OCI-LY3 (cell line): ENCODE measurements at regions not wholly inside any gene's neighbourhood (a gene's known extent, or its start where the extent isn't known, plus 50 kb on each side); places are given as distances from the start of the nearest gene placed in this dataset.

Source experiments
- EZH2phosphoT487 ChIP-seq: fragments of 200-600 bp; shearing (Covaris generic); IDR thresholded peaks from 2 replicates; pipeline ENCODE4 v1.6.1; 2018; ENCODE audit warnings: antibody characterized with exemption, mixed run types, low read depth
- TF ChIP-seq, protein P1 (sequence below): fragments of 200-600, 300-600 bp; sonication (generic); IDR thresholded peaks from 2 replicates; pipeline ENCODE4 v1.5.1; 2014; ENCODE audit warnings: antibody characterized with exemption, low read length, low read depth

DNA sequence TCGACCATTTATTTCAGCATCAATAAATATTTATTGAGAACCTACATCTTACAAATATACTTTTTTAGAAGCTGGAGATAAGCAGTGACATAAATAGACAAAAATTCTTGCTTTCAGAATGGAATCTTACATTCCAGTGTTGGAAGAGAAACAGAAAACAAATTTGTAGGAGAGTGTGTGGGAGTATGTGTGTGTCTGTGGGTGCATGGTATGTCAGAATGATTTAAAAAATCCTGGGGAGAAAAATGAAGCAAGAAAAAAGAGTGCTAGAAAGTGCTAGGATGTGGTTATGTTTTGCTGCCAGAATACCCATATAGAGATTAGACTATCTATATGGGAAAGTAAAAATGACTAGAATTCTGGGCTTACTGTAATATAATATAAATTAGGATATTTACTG, 561.7 kb upstream of the SGO1 start:
- TF ChIP-seq, protein P1, sequence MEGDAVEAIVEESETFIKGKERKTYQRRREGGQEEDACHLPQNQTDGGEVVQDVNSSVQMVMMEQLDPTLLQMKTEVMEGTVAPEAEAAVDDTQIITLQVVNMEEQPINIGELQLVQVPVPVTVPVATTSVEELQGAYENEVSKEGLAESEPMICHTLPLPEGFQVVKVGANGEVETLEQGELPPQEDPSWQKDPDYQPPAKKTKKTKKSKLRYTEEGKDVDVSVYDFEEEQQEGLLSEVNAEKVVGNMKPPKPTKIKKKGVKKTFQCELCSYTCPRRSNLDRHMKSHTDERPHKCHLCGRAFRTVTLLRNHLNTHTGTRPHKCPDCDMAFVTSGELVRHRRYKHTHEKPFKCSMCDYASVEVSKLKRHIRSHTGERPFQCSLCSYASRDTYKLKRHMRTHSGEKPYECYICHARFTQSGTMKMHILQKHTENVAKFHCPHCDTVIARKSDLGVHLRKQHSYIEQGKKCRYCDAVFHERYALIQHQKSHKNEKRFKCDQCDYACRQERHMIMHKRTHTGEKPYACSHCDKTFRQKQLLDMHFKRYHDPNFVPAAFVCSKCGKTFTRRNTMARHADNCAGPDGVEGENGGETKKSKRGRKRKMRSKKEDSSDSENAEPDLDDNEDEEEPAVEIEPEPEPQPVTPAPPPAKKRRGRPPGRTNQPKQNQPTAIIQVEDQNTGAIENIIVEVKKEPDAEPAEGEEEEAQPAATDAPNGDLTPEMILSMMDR: no peak
- TF ChIP-seq EZH2phosphoT487: no peak
